GM10248 (cell line): ENCODE measurements at regions not wholly inside any gene's neighbourhood (a gene's known extent, or its start where the extent isn't known, plus 50 kb on each side); places are given as distances from the start of the nearest gene placed in this dataset.

Experiments
- CTCF ChIA-PET: fragments of 300-600 bp; sonication (Branson Sonifier 250); formaldehyde crosslinking; extraction: SDS; loops from one replicate; lab custom pipeline; 2021; ENCODE audit warnings: antibody characterized with exemption; lab: Yijun Ruan, JAX
- POLR2A ChIA-PET: fragments of 350-650 bp; sonication (Branson Sonifier 250); formaldehyde crosslinking; extraction: SDS; loops from one replicate; lab custom pipeline; 2020; ENCODE audit warnings: antibody characterized with exemption; lab: Yijun Ruan, JAX
- DNase-seq: peaks from one replicate; pipeline ENCODE4 v3.0.0; 2012; ENCODE audit errors: extremely low spot score
- TF ChIP-seq, protein P1 (sequence below): IDR thresholded peaks from 2 replicates; pipeline ENCODE4 v1.5.1; 2012; ENCODE audit warnings: mild to moderate bottlenecking, low read depth; ENCODE audit errors: extremely low read depth, missing control alignments, control extremely low read depth

DNA sequence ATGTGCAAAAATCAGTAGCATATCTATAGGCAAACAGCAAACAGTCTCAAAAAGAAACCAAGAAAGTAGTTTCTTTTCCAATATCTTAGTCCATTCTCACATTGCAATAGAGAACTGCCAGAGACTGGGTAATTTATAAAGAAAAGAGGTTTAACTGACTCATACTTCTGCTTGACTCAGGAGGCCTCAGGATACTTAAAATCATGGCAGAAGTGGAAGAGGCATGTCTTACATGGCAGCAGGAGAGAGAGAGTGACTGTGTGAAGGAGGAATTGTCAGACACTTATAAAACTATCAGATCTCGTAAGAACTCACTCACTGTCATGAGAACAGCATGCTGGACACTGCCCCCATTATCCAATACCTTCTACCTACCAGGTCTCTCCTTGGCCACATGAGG lies 327.9 kb upstream of the EPHA3 start:
- CTCF ChIA-PET: no interaction called here
- DNase-seq: no peak
- TF ChIP-seq, protein P1, sequence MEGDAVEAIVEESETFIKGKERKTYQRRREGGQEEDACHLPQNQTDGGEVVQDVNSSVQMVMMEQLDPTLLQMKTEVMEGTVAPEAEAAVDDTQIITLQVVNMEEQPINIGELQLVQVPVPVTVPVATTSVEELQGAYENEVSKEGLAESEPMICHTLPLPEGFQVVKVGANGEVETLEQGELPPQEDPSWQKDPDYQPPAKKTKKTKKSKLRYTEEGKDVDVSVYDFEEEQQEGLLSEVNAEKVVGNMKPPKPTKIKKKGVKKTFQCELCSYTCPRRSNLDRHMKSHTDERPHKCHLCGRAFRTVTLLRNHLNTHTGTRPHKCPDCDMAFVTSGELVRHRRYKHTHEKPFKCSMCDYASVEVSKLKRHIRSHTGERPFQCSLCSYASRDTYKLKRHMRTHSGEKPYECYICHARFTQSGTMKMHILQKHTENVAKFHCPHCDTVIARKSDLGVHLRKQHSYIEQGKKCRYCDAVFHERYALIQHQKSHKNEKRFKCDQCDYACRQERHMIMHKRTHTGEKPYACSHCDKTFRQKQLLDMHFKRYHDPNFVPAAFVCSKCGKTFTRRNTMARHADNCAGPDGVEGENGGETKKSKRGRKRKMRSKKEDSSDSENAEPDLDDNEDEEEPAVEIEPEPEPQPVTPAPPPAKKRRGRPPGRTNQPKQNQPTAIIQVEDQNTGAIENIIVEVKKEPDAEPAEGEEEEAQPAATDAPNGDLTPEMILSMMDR: no peak
- POLR2A ChIA-PET: no interaction called here

DNA sequence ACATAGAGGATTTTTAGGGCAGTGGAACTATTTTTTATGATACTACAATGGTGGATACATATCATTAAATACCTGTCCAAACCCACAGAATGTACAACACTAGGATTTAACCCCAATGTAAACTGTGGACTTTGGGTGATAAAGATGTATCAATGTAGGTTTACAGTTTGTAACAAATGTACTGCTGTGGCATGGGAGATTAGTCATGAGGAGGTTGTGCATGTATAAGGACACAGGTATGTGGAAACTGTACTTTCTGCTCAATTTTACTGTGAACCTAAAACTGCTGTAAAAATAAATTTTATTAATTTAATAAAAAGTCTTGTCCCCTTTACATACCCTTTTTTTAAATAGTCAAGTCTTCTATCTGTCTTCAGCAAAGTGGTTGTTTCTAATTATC lies 322.5 kb upstream of the EPHA3 start:
- DNase-seq: no peak
- POLR2A ChIA-PET: no interaction called here
- TF ChIP-seq, protein P1: no peak
- CTCF ChIA-PET: no interaction called here

DNA sequence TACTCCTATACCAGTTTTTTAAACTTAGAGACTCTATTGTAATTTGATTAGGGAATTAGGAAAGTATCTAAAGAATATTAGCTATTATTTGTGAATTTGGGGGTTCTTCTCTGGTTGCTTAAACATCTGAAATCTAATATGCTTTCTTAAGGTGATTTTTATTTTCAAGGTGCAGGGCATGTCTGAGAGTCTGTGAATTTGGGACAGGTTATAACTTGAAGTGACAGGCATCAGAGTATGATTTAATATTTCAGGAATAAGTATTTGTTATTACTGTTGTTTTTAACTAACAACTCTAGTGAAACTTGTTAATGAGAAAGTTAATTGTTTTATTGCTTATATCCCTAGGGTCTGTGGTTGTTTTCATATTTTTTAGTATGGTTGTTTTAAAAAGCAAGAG lies 321.6 kb upstream of the EPHA3 start:
- TF ChIP-seq, protein P1: no peak
- ChIA-PET POLR2A (no interaction called here), CTCF (interaction anchor here (1.6 kb wide), 1 partner anchor 18 kb away, joined by 3 read pairs; no protein-coding TSS in a partner anchor)
- DNase-seq: no peak

DNA sequence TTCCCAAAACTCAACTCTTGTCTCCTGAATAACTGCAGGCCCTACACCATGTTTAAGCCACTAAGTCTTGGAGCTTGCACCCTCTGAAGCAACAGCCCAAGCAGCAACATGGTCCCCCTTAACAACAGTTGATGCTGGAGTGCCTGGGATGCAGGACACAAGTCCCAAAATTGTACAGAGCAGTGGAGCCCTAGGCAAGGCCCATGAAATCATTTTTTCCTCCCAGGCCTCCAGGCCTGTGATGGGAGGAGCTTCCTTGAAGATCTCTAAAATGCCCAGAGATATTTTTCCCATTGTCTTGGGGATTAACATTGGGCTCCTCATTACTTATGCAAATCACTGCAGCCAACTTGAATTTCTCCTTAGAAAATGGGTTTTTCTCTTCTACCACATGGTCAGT lies 311.9 kb upstream of the EPHA3 start:
- CTCF ChIA-PET: no interaction called here
- TF ChIP-seq, protein P1: no peak
- POLR2A ChIA-PET: no interaction called here
- DNase-seq: no peak

DNA sequence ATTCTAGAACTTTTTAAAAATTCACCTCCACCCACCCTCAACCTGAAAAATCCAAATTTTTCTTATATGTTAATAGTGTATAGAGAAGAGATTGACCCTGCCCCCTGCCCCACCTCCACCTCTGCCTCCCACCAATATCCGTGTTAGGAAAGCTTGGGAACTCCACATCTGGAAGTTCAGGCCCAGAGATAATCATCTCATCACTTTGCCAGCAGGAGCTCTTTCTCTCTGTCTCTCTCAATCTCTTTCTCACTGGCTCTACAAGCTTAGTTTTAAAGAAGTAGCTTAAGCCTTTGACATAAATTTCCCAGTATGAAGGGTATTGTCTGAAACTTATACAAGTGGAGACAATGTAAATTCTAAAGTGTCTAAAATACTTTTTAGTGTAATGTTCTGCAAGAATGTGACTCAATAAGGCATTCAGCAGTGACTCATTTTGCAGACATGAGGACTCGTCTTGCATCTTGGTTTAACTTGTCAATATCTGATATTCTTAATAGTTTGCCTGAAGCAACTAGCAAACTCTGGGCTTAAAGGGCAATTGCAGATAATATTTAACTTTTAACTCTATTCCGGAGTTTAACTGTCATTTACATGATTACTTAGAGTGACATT lies 299.8 kb upstream of the EPHA3 start:
- no peak for DNase-seq
- TF ChIP-seq, protein P1: no peak
- POLR2A ChIA-PET: no interaction called here
- CTCF ChIA-PET: interaction anchor here (1.1 kb wide), 1 partner anchor 14 kb away, joined by 3 read pairs; no protein-coding TSS in a partner anchor

DNA sequence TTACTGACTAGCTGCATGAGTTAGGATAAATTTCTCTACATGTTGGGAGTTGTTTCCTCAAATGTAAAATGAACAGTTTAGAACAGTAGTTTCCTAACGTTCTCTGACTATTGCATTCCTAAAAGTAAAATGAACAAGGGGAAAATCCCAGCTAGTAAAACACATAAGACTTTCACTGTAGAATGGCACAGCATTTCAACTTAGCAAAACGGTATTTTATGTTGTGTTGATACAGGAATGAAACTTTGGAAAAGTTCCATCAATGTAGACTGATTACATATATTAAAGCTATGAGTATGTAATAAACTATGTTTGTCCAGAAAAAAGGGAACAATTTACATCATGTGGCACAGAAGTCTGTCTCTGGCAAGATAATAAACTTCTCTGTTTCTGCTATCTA lies 297.4 kb upstream of the EPHA3 start:
- no peak for DNase-seq
- TF ChIP-seq, protein P1: no peak
- POLR2A ChIA-PET: no interaction called here
- CTCF ChIA-PET: no interaction called here
